Stomach (tissue), 4 donors: ENCODE measurements at regions not wholly inside any gene's neighbourhood (a gene's known extent, or its start where the extent isn't known, plus 50 kb on each side); places are given as distances from the start of the nearest gene placed in this dataset.

Source experiments
- CTCF ChIP-seq, 7 experiments: fragments of 450-650 bp in 4 of 7; fragments of 200-600 bp in 3 of 7; sonication (generic) in 3 of 7; IDR thresholded peaks; one replicate each; pipeline ENCODE4 v1.5.1; 2016 to 2019; ENCODE audit warnings: antibody characterized with exemption in 7 of 7, control low read depth in 2 of 7, mild to moderate bottlenecking in 1 of 7
- POLR2AphosphoS5 ChIP-seq, 3 donors: sonication (generic); formaldehyde crosslinking; IDR thresholded peaks; one replicate each; pipeline ENCODE4 v1.6.1; 2016; ENCODE audit warnings: antibody characterized with exemption in 3 of 3

- TF ChIP-seq CTCF (IDR thresholded peaks at IDR 0.05) (no peak), POLR2AphosphoS5 (IDR thresholded peaks at IDR 0.05) (no peak)
Measured at GRCh38 chr2:16172324-16173175, 232.2 kb downstream of the MYCN start.
